GDM1 (cell line): ENCODE measurements at regions not wholly inside any gene's neighbourhood (a gene's known extent, or its start where the extent isn't known, plus 50 kb on each side); places are given as distances from the start of the nearest gene placed in this dataset.
A peak's percentile ranks its signal among the peaks of the same experiment; 100 is the strongest.

Experiments used
- DNase-seq: peaks from one replicate; lab custom pipeline; 2025; lab: John Stamatoyannopoulos, UW

DNA sequence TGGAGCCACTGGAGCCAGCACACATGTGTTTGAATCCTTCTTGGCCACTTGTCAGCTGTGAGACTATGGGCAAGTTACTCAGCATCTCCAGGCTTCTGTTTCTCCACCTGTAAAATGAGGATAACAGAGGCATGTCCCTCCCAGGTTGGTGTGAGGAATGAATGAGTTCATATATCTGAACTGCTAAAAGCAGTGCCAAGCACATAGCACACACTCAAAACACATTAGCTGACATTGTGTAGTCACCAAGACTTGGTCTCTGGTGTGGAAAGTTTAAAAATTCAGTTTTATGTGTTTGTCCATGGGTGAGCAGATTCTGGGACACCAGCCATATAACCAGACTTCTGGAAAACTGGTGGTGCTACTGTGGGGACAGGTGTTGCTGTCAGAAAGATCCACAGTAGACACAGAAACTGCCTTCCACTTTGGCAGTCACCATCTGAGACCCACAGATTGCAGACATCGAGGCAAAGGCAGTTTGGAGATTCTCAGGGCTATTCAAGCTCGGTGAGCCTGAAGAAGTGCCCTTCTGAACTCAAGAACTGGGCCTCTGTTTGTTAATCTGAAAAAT lies 115.8 kb downstream of the MRPL14 start:
- no peak for DNase-seq

GRCh38 chr6:44010411-44011349 lies 116.6 kb downstream of the MRPL14 start:
- no peak for DNase-seq

- DNase-seq, result no peak
Observed at GRCh38 chr6:44009425-44010321, 117.6 kb downstream of the MRPL14 start.

GRCh38 chr6:44008821-44009370 lies 118.4 kb downstream of the MRPL14 start:
- DNase-seq, result no peak

DNA sequence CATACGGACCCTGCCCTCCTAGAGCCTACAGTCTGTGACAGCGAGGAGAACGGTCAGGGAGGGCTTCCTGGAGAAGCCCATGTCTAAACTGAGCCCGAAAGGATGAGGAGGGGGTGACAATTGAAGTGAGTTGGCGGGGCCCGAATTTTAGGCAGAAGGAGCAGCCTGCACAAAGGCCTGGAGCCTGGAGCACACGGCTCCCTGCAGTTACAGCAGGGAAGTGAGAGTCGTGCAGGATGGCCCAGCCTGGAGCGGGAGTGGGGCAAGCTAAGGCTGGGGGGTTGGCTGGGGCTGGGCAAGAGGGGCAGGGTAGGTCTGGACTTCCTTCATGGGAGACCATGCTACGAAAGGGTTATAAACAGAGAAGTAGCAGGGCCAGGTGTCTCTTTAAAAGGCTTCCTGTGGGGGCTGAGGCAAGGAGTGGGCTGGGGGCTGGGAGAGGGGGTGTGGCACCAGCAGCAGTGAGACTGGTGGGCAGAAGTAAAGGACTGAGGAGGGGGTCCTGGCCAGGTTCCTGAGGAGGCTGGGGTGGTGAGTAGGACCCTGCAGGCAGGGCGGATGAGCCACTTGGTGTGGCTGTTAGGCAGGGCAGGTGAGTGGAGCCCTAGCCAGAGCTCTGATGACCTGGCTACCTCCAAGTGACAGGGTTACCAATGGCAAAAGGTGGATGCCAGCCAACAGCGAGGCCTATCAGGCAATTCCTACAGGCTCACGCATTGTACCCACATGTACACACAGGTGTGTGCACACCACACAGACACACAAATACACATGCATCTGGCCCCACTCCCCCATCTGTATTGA lies 119.2 kb downstream of the MRPL14 start:
- DNase-seq, result no peak

DNA sequence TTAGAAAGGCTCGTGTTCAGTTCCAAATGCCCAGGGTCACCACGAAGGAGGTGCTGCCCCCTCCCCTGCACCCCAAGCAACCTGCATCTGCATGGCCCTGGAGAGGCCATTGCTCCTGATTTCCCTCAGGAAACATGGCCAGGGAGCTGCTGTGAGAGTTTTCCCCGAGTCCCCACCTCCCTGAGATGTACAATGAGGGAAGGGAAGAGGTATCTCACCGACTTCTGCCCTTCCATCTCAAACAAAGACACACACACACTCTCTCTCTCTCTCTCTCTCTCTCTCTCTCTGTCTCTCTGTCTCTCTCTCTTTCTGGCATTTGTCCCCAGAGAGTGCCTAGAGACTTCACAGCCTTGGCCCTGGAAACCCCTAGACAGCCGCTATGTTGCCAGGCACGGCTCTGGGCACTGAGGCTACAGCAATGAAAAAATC lies 120.4 kb downstream of the MRPL14 start:
- no peak for DNase-seq

DNA sequence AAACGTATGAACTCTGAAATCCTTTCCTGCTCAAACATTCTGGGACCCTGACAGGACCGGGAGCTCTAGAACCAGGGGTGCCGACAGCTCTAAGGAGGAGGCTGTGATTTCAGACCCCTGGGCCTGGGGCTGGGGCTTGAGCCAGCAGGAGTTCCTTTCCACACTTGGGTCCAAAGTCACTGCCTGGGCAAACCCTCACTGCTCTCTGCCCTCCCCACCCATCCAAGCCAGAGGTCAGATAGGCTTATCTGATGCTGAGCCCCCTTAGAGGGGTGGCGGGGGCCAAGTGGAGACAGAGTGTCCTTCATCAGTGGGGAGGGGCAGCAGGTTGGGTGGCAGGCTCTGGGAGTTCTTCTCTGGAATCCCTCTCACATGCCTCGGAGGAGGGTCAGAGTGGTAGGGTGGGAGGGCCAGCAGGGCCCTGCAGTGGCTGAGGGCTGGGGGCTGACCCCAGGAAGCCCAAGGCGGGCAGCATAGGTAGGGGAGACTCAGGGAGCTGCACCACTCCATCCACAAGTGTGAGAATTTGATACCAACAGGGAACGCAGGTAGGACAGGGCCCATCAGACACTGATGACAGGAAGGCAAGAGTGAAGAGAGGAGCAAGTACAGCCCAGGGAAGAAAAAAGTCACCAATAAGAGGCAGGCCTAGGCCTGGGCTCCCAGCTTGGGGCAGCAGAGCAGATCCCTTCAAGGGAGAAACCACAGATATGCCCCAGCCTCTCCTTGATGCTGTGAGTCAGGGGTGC lies 121.0 kb downstream of the MRPL14 start:
- DNase-seq, result no peak

- DNase-seq, result no peak
Observed at GRCh38 chr6:44005507-44005903, 121.7 kb downstream of the MRPL14 start.

GRCh38 chr6:44004625-44005506 lies 122.4 kb downstream of the MRPL14 start:
- no peak for DNase-seq

GRCh38 chr6:44004136-44004535 lies 123.1 kb downstream of the MRPL14 start:
- DNase-seq, result no peak

DNA sequence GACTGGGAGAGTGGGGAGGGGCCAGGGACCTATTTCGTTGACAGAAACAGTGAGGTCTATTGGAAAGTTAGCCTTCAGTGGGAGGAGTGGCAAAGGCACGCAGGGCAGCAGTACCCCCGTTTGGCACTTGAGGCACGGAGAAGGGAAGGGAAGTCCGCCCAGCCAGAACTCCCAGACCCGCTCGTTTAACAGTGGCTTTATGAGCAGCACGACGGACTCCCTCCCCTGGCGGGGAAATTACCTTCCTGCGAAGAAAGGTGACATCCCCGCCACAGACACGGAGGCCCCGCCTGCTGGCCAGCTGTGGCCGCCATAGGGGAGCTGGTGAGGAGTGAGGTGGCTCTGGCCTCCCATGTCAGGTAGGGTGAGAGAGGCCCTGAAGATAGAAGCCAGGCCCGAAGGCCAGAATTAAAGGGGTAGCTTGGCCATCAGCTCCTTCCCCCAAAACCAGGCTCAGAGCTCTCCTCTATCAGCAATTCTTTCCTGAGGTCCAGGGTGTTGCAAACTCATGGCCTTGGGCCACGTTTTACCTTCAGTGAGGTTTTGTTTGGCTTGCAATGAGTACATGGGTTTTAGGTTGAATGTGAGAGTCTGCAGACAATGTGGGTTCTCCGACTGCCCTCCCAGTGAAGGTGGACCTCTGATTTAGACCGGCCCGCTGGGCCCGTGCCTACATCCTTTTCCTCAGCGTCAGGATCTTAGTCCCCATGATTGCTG lies 123.7 kb downstream of the MRPL14 start:
- DNase-seq, result no peak

DNA sequence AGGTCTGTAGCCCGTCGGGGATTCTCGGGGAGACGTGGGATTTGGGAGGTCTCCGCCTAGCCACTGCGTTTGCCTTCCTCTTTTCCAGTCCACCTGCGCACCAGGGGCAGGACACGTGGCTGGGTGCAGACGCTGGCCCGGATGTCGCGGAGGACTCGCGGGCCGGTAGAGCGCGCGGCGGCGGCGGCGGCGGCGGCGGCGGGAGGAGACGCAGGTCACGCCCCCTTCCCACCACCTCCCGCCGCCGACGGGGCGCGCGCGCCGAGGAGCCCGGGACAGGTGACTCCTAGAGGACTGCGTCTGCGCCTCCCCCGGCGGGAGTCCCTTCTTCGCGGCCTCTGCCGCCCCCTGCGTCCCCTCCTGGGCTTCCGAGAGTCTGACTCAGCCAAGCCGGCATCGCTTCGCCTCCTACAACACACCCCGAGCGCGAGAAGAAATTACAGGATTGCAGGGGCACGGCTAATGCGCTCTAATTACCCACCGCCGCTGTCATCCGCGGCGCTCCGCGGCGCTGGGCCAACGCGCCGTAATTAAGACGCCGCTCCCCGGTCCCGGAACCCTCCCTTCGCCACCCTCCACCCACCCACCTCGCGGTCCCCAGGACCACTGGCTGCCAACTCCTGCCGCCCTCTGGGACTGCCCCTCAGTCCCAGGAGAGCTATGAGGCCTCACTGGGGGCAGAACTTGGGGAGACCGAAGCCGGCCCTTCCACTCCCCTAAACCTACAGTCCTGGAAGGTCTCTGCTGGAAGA lies 124.5 kb downstream of the MRPL14 start:
- no peak for DNase-seq

DNA sequence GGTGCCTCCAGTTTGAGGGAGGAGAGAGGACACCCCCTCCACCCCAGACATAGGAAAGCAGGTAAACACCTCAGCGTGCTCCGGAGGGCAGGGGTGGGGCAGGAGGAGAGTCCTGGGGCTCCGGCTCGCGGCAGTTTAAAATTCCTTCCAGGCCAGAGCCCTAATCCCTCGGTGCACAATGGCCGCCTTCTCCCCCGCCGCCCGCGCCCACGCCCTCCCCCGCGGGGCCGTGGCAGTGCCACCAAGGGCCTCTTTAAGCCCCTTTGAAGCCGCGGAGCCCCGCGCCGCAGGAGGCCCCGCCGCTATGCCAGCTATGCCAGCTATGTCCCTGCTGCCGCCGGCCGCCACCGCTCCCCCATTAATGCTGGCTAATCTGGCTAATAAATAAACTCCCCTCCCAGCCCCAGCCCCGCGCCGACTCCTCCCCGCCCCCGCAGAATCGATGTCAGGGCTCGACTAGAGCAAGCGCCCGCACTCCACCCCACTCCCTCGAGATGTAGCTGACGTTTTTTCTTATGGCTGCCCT lies 125.1 kb downstream of the MRPL14 start:
- DNase-seq, result no peak

- DNase-seq, result no peak
Observed at GRCh38 chr6:44001318-44002066, 125.8 kb downstream of the MRPL14 start.

- DNase-seq, result peak; percentile 52
Observed at GRCh38 chr6:44000164-44000842, 126.9 kb downstream of the MRPL14 start.

GRCh38 chr6:43999628-44000027 lies 127.6 kb downstream of the MRPL14 start:
- no peak for DNase-seq
